HG03469 (cell line): ENCODE measurements at regions not wholly inside any gene's neighbourhood (a gene's known extent, or its start where the extent isn't known, plus 50 kb on each side); places are given as distances from the start of the nearest gene placed in this dataset.
"Not testable (repeated sequence)": the region's sequence is repeated elsewhere in the genome, so short reads cannot be mapped to it uniquely, and the experiment has no call there.

Source experiments
- ATAC-seq: cut with Tn5 transposase; IDR thresholded peaks from one replicate; pipeline ENCODE4 v1.9.1; 2021; ENCODE audit warnings: mild to moderate bottlenecking, moderate library complexity, moderate number of reproducible peaks; ENCODE audit not compliant: unreplicated experiment

- ATAC-seq: no peak
These were observed 725.1 kb upstream of the FRG1 start for GRCh38 chr4:189215574-189215973.

- no peak for ATAC-seq
These were observed 719.0 kb upstream of the FRG1 start for GRCh38 chr4:189221691-189222090.

GRCh38 chr4:189228726-189229125, 711.9 kb upstream of the FRG1 start:
- ATAC-seq: no peak

- no peak for ATAC-seq
These were observed 708.4 kb upstream of the FRG1 start for GRCh38 chr4:189232274-189232673.

GRCh38 chr4:189233754-189234153, 706.9 kb upstream of the FRG1 start:
- ATAC-seq: not testable (repeated sequence)

- not testable (repeated sequence) for ATAC-seq
These were observed 705.7 kb upstream of the FRG1 start for GRCh38 chr4:189234948-189235347.

GRCh38 chr4:189235599-189235998, 705.1 kb upstream of the FRG1 start:
- no peak for ATAC-seq

GRCh38 chr4:189236321-189236720, 704.4 kb upstream of the FRG1 start:
- not testable (repeated sequence) for ATAC-seq

- ATAC-seq: no peak
These were observed 703.3 kb upstream of the FRG1 start for GRCh38 chr4:189237340-189237739.

GRCh38 chr4:189255636-189256035, 685.0 kb upstream of the FRG1 start:
- no peak for ATAC-seq

GRCh38 chr4:189261475-189261874, 679.2 kb upstream of the FRG1 start:
- ATAC-seq: no peak

GRCh38 chr4:189265515-189265914, 675.2 kb upstream of the FRG1 start:
- no peak for ATAC-seq

GRCh38 chr4:189267312-189267965, 673.2 kb upstream of the FRG1 start:
- ATAC-seq: no peak

GRCh38 chr4:189278597-189279165, 662.0 kb upstream of the FRG1 start:
- no peak for ATAC-seq

- ATAC-seq: no peak
These were observed 661.5 kb upstream of the FRG1 start for GRCh38 chr4:189279188-189279587.

- no peak for ATAC-seq
These were observed 655.3 kb upstream of the FRG1 start for GRCh38 chr4:189285377-189285776.

GRCh38 chr4:189291939-189292338, 648.7 kb upstream of the FRG1 start:
- no peak for ATAC-seq

GRCh38 chr4:189293459-189293858, 647.2 kb upstream of the FRG1 start:
- ATAC-seq: no peak

GRCh38 chr4:189294574-189294973, 646.1 kb upstream of the FRG1 start:
- no peak for ATAC-seq

- no peak for ATAC-seq
These were observed 641.0 kb upstream of the FRG1 start for GRCh38 chr4:189299706-189300105.

GRCh38 chr4:189301692-189302091, 639.0 kb upstream of the FRG1 start:
- ATAC-seq: no peak

- no peak for ATAC-seq
These were observed 638.0 kb upstream of the FRG1 start for GRCh38 chr4:189302719-189303118.

GRCh38 chr4:189304167-189304566, 636.5 kb upstream of the FRG1 start:
- no peak for ATAC-seq
